ENCODE measurements at regions not wholly inside any gene's neighbourhood (a gene's known extent, or its start where the extent isn't known, plus 50 kb on each side); places are given as distances from the start of the nearest gene placed in this dataset.

DNA sequence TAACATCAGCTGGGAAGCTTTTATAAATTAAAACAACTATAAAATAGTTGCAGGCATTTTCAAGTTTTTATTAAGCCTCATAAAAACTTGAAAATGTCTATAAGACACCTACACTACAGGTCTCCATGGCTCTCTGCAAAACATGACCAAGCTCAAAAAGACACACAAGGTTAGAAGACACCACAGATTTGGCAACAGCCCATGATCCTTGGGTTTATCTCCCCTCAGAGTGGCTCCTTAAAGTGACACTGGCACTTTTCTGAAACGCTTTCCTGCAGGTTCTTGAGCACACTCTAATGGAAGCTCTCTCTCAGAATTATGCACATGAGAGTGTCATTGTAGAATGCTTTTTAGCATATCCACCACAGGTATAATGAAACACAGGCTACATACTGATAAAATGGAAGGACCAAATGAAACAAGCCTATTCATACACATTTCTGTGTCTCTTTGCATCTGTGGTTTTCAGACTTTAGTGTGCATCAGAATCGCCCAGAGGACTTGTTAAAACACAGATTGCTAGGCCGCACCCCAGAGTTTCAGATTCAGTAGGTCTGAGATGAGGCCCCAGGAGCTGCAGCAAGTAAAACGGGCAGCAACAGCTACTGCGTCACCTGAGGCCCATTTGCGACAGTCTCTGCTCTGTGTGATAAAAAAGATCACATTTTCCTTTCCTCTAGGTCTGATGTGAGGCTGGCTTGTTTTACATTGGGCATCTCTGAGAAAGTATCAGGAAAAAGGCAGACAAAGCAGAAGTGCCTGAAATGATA lies 75.0 kb upstream of the WSB1 start:
- Mint-ChIP-seq H3K4me1 (no peaks in the 10 kb centered on the region), H3K4me3 (no peak overlapping the region), H3K36me3 (ENCODE audit: low read depth) (no peaks in the 10 kb centered on the region), H3K27ac (ENCODE audit: unreplicated experiment) (no peak overlapping the region), H3K9me3 (peaks cover 5% of the 10 kb centered on the region), H3K27me3 (ENCODE audit: low read depth) (peaks cover 16% of the 10 kb centered on the region)
- DNase-seq (ENCODE audit: low read depth, low spot score): no peak
- TF ChIP-seq, protein P1, sequence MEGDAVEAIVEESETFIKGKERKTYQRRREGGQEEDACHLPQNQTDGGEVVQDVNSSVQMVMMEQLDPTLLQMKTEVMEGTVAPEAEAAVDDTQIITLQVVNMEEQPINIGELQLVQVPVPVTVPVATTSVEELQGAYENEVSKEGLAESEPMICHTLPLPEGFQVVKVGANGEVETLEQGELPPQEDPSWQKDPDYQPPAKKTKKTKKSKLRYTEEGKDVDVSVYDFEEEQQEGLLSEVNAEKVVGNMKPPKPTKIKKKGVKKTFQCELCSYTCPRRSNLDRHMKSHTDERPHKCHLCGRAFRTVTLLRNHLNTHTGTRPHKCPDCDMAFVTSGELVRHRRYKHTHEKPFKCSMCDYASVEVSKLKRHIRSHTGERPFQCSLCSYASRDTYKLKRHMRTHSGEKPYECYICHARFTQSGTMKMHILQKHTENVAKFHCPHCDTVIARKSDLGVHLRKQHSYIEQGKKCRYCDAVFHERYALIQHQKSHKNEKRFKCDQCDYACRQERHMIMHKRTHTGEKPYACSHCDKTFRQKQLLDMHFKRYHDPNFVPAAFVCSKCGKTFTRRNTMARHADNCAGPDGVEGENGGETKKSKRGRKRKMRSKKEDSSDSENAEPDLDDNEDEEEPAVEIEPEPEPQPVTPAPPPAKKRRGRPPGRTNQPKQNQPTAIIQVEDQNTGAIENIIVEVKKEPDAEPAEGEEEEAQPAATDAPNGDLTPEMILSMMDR (conservative IDR thresholded peaks at IDR 0.05): no peak

DNA sequence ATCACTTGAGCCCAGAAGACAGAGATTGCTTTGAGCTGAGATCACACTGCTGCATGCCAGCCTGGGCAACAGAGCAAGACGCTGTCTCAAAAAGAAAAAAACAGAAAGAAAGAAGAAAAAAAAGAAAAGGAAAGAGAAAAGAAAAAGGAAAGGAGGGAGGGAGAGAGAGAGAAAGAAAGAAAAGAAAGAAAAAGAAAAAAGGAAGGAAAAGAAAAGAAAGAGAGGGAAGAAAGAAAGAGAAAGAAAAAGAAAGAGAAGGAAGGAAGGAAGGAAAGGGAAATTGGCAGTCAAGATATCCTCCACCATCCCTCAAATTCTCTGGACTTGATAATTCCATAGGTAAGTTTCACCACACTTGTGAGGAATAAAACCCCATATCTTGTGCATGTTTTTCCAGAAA lies 71.4 kb upstream of the WSB1 start:
- Mint-ChIP-seq H3K4me3 (no peak overlapping the region), H3K36me3 (ENCODE audit: low read depth) (no peaks in the 10 kb centered on the region), H3K4me1 (no peaks in the 10 kb centered on the region), H3K27me3 (ENCODE audit: low read depth) (peaks cover 13% of the 10 kb centered on the region), H3K27ac (ENCODE audit: unreplicated experiment) (no peak overlapping the region), H3K9me3 (no peaks in the 10 kb centered on the region)
- DNase-seq (ENCODE audit: low read depth, low spot score): no peak
- TF ChIP-seq, protein P1 (conservative IDR thresholded peaks at IDR 0.05): no peak

DNA sequence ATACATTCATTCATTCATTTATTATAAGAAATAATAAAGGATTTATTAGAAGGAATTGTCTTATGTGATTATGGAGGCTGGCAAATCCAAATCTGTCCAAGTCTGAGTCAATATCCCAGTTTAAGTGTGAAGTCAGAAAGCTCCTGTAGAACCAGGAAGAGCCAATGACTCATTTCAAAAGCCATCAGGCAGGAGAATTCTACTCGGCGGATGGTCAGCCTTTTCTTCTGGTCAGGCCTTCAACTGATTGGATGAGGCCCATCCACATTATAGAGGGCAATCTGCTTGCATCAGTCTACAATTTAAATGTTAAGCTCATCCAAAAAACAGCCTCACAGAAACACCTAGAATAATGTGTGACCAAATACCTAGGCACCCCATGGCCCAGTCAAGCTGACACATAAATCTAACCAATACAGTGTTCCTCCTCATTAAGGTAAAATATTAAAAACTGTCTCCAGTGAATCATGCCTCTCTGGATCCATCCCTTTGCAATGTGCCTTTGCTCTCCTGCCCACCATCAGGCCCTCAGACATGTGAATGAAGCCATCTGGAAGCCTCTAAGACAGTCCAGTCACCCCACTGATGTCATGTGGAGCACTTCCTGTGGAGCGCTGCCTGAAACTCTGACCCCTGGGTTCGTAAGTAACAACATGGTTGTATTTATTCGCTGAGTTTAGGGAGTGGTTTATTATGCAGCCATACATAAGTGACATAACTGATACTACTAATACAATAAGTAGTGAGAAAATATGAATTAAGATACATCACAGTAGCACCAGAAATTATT lies 69.2 kb upstream of the WSB1 start:
- peaks cover 10% of the 10 kb centered on the region for H3K27me3 Mint-ChIP-seq (ENCODE audit: low read depth)
- no peak overlapping the region for H3K27ac Mint-ChIP-seq (ENCODE audit: unreplicated experiment)
- TF ChIP-seq, protein P1 (conservative IDR thresholded peaks at IDR 0.05): no peak
- no peak overlapping the region for H3K4me3 Mint-ChIP-seq
- no peak for DNase-seq (ENCODE audit: low read depth, low spot score)
- no peaks in the 10 kb centered on the region for H3K9me3 Mint-ChIP-seq
- no peaks in the 10 kb centered on the region for H3K4me1 Mint-ChIP-seq
- H3K36me3 Mint-ChIP-seq (ENCODE audit: low read depth): no peaks in the 10 kb centered on the region

- TF ChIP-seq, protein P1 (conservative IDR thresholded peaks at IDR 0.05): no peak
- H3K27ac Mint-ChIP-seq (ENCODE audit: unreplicated experiment): no peak overlapping the region
- no peaks in the 10 kb centered on the region for H3K4me1 Mint-ChIP-seq
- H3K9me3 Mint-ChIP-seq: no peaks in the 10 kb centered on the region
- no peak overlapping the region for H3K4me3 Mint-ChIP-seq
- H3K36me3 Mint-ChIP-seq (ENCODE audit: low read depth): no peaks in the 10 kb centered on the region
- no peak for DNase-seq (ENCODE audit: low read depth, low spot score)
- H3K27me3 Mint-ChIP-seq (ENCODE audit: low read depth): peaks cover 7% of the 10 kb centered on the region
Measured at GRCh38 chr17:27226611-27227230, 67.2 kb upstream of the WSB1 start.

- DNase-seq (ENCODE audit: low read depth, low spot score): no peak
- Mint-ChIP-seq H3K4me3 (no peak overlapping the region), H3K27me3 (ENCODE audit: low read depth) (peaks cover 5% of the 10 kb centered on the region)
Measured at GRCh38 chr17:27230996-27231395, 62.9 kb upstream of the WSB1 start.

More at GRCh38 chr17:27230996-27231395, 62.9 kb upstream of the WSB1 start:
- Mint-ChIP-seq H3K27ac (ENCODE audit: unreplicated experiment) (no peak overlapping the region), H3K9me3 (no peaks in the 10 kb centered on the region), H3K36me3 (ENCODE audit: low read depth) (no peaks in the 10 kb centered on the region), H3K4me1 (no peaks in the 10 kb centered on the region)
- TF ChIP-seq, protein P1 (conservative IDR thresholded peaks at IDR 0.05): no peak
